Fibroblast of villous mesenchyme (primary cell): ENCODE measurements at regions not wholly inside any gene's neighbourhood (a gene's known extent, or its start where the extent isn't known, plus 50 kb on each side); places are given as distances from the start of the nearest gene placed in this dataset.
"Not testable (repeated sequence)": the region's sequence is repeated elsewhere in the genome, so short reads cannot be mapped to it uniquely, and the experiment has no call there.

Source experiments
- DNase-seq: peaks from one replicate; pipeline ENCODE4 v3.0.0-alpha.2; 2010; ENCODE audit warnings: low read depth
- H3K4me3 ChIP-seq: 2 replicates; pipeline ENCODE4 v1.5.1; 2011; ENCODE audit warnings: low read depth, mild to moderate bottlenecking, low read length
- TF ChIP-seq, protein P1 (sequence below): IDR thresholded peaks from 2 replicates; pipeline ENCODE4 v1.5.1; 2012; ENCODE audit warnings: low read depth, mild to moderate bottlenecking, low read length; ENCODE audit not compliant: insufficient read depth

DNA sequence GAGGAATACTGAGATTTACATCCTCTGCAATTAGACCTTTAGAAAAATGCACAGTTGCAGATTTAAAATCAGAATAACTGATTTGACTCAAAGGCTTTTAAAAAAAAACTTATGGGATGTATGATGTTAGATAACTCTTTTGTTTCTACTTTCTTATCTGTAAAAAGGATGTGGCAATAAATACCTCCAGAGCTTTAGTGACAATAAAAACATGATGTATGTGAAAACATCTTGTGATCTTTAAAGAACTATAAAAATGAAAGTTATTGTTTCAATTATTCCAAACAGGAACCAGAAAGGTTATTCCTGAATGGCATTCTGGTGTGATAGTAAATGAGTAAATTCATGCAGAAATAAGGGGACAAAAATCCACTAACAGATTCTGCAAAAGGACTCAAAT, 2712.2 kb upstream of the PCDH20 start:
- TF ChIP-seq, protein P1, sequence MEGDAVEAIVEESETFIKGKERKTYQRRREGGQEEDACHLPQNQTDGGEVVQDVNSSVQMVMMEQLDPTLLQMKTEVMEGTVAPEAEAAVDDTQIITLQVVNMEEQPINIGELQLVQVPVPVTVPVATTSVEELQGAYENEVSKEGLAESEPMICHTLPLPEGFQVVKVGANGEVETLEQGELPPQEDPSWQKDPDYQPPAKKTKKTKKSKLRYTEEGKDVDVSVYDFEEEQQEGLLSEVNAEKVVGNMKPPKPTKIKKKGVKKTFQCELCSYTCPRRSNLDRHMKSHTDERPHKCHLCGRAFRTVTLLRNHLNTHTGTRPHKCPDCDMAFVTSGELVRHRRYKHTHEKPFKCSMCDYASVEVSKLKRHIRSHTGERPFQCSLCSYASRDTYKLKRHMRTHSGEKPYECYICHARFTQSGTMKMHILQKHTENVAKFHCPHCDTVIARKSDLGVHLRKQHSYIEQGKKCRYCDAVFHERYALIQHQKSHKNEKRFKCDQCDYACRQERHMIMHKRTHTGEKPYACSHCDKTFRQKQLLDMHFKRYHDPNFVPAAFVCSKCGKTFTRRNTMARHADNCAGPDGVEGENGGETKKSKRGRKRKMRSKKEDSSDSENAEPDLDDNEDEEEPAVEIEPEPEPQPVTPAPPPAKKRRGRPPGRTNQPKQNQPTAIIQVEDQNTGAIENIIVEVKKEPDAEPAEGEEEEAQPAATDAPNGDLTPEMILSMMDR, result no peak
- no peak for DNase-seq
- no peak overlapping the region for H3K4me3 ChIP-seq

DNA sequence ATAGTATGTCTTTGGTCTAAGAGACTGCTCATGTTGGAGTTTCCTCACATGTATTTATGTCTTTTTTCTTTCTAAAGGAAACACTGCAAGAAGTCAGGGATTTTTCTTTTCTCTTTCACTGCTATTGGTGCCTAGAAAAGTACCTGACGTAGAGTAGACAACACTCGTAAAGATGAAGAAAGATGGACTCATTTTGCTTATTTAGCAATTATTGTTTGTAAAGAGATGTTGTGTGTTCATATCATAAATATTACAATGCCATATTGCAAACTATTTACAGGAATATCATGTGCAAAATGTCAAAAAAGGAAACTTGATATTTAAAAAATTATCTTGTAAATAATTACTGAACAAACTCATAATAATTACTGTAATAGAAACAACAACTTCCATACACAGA, 2711.5 kb upstream of the PCDH20 start:
- TF ChIP-seq, protein P1, result no peak
- no peak overlapping the region for H3K4me3 ChIP-seq
- no peak for DNase-seq

DNA sequence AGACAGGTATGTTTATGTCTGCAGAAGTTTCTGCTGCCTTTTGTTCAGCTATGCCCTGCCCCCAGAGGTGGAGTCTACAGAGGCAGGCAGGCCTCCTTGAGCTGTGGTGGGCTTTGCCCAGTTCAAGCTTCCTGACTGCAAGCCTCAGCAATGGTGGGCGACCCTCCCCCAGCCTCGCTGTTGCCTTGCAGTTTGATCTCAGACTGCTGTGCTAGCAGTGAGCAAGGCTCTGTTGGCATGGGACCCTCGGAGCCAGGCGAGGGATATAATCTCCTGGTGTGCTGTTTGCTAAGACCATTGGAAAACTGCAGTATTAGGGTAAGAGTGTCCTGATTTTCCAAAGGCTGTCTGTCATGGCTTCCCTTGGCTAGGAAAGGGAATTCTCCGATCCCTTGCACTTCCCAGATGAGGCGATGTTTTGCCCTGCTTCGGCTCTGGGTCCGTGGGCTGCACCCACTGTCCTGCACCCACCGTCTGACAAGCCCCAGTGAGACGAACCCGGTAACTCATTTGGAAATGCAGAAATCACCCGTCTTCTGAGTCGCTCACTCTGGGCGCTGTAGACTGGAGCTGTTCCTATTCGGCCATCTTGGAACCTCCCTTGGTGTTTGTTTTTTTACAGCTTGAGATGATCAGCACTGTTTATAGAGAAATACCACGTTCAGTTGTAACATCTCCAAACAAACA, 2705.5 kb upstream of the PCDH20 start:
- not testable (repeated sequence) for H3K4me3 ChIP-seq, DNase-seq

DNA sequence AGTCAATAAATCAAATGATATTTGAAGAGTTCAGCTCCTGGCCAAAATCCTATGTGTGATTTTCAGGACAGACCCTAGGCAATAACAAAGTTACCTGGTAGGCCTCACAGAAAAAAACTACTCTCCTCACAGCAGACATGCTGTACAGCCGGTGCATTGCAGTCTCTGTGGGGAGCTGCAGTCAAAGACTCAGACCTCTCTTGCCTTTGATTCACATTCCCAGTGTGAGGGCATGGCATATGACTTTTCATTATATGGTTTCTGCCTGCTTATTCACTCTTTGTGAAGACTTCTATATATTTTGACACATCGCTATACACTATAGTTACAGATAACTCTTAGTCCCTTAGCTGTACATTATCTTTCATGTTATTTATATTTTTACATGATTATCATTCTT, 2684.3 kb upstream of the PCDH20 start:
- TF ChIP-seq, protein P1, result no peak
- no peak overlapping the region for H3K4me3 ChIP-seq
- no peak for DNase-seq

DNA sequence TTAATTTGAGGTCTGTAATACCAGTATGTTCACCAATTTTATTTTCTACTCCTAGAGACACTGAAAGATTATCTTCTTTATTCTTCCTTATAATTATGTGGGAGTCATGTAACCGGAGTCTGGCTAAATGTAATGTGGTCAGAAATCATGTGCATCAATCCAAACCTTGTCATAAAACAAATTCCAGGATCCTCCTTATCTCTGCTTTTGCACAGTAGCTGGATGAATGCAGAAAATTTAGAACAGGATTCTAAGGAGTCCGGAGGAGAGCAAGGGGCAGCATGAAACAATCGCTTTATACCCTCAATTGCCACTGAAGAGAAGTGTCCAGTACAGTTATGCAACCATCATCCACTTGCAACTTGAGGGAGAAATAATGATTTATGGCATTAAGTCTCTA, 2674.7 kb upstream of the PCDH20 start:
- DNase-seq, result no peak
- H3K4me3 ChIP-seq, result no peak overlapping the region
- TF ChIP-seq, protein P1, result no peak

DNA sequence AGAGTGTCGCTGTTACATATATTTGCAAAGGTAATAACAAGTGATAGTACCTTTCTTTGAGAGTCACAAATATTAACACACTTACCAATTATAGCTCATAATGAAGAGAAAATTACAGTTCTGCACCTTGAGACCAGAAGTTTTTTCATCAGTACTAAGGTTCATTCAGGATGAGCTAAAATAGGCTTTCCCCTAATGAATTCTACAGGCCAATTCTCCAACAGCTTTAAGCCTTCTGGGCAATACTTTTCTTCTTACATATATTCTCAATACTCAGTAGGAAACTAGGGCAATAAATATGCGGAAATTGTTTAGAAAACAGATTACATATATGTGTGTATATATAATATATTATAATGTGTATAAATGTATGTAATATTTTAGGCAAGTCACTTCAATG, 2672.8 kb upstream of the PCDH20 start:
- no peak overlapping the region for H3K4me3 ChIP-seq
- TF ChIP-seq, protein P1, result no peak
- DNase-seq, result no peak

DNA sequence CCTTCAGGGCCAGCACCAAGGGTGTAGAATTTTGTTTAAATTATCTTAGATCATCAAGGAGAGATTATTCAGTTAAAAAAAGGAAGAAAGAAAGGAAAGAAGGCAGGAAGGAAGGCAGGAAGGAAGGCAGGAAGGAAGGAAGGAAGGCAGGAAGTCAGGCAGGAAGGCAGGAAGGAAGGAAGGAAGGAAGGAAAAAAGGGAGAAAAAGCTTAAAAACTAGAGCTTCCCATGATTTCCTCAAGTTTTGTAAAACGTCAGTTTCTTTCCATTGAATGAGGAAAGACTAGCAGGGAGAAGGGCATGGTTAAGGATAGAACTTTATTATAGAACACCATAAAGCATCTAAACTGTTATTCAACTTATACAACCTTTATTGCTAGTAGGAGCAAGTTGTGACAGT, 2672.0 kb upstream of the PCDH20 start:
- no peak for DNase-seq
- TF ChIP-seq, protein P1, result no peak
- H3K4me3 ChIP-seq, result no peak overlapping the region
